ENCODE measurements at regions not wholly inside any gene's neighbourhood (a gene's known extent, or its start where the extent isn't known, plus 50 kb on each side); places are given as distances from the start of the nearest gene placed in this dataset.

GRCh38 chr3:81951636-81952035 lies 190.2 kb upstream of the GBE1 start:
- TF ChIP-seq MAX (CRISPR knock-in tag; IDR thresholded peaks at IDR 0.05) = no peak
- TF ChIP-seq CTCF (IDR thresholded peaks at IDR 0.05 in 2 of 3, conservative IDR thresholded peaks at IDR 0.05 in 1 of 3; ENCODE audit: insufficient read depth in 2 of 3, low read depth in 1 of 3, low read length in 3 of 3) = no peak
- no peak for TF ChIP-seq PYGO2 (tag; IDR thresholded peaks at IDR 0.05)
- TF ChIP-seq HMGXB4 (CRISPR knock-in tag; IDR thresholded peaks at IDR 0.05) = no peak
- no peak for TF ChIP-seq NFYB (IDR thresholded peaks at IDR 0.05; ENCODE audit: extremely low read depth, insufficient read length)
- TF ChIP-seq ZBTB33 (CRISPR knock-in tag; IDR thresholded peaks at IDR 0.05) = no peak
- no peak for TF ChIP-seq ESRRA (IDR thresholded peaks at IDR 0.05; ENCODE audit: borderline replicate concordance, low read depth)
